ENCODE measurements at regions not wholly inside any gene's neighbourhood (a gene's known extent, or its start where the extent isn't known, plus 50 kb on each side); places are given as distances from the start of the nearest gene placed in this dataset.

DNA sequence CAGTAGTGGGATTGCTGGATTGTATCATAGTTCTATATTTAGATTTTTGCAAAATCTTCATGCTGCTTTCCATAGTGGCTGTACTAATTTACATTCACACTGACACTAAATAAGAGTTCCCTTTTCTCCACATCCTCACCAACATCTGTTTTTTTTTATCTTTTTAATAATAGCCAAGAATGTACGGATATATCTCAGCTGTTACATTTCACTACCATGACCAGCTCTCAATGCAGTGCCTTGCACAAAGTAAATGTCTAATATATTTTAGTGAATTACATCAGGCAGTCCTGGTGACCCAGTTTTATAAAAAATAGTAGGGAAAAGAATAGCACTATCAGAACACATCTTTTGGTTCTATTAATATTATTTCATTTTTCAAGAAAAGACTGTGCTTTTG is 161.8 kb downstream of the LNPK start:
- DNase-seq (ENCODE audit: low read depth, low spot score) (no peak), ATAC-seq (no peak)
- TF ChIP-seq EGR1 (IDR thresholded peaks at IDR 0.05; ENCODE audit: low read depth) (no peak), YY1 (IDR thresholded peaks at IDR 0.05; ENCODE audit: extremely low read depth, insufficient replicate concordance, low read depth, low read length) (no peak), POLR2AphosphoS5 (IDR thresholded peaks at IDR 0.05; ENCODE audit: low read depth, low read length) (no peak), EZH2 (IDR thresholded peaks at IDR 0.05) (no peak), FOSL1 (IDR thresholded peaks at IDR 0.05; ENCODE audit: low read depth) (no peak), EZH2phosphoT487 (IDR thresholded peaks at IDR 0.05; ENCODE audit: borderline replicate concordance) (no peak), TCF7L2 (IDR thresholded peaks at IDR 0.05; ENCODE audit: borderline replicate concordance, extremely low read depth, insufficient read depth, insufficient read length) (no peak)
- Histone ChIP-seq H3K27me3 (ENCODE audit: insufficient read depth, low read length) (no peaks in the 10 kb centered on the region), H3K4me1 (ENCODE audit: control insufficient read depth in 1 of 2, insufficient read depth in 2 of 2, low read length in 2 of 2) (peaks cover 0 to 10% of the 10 kb centered on the region in 2 experiments; a peak in 2 of 4 replicates), H3K27ac (ENCODE audit: low read depth, low read length) (no peak overlapping the region), H3K4me2 (ENCODE audit: low read length) (no peak overlapping the region), H4K20me1 (ENCODE audit: insufficient read depth) (no peaks in the 10 kb centered on the region), H3K9me3 (ENCODE audit: control insufficient read depth in 1 of 2, insufficient read depth in 1 of 2, low read depth in 1 of 2, low read length in 2 of 2) (no peaks in the 10 kb centered on the region), H3K36me3 (ENCODE audit: control insufficient read depth in 1 of 2, insufficient read depth in 2 of 2, low read length in 2 of 2) (no peaks in the 10 kb centered on the region), H2AFZ (ENCODE audit: low read depth, low read length, poor library complexity, severe bottlenecking) (no peak overlapping the region), H3K4me3 (replicated peaks in 1 of 2; ENCODE audit: low read depth in 1 of 2, low read length in 2 of 2) (no peak overlapping the region), H3K79me2 (ENCODE audit: insufficient read depth, low read length) (no peaks in the 10 kb centered on the region), H3K9ac (ENCODE audit: low read length) (no peak overlapping the region), H3K9me2 (ENCODE audit: insufficient read depth) (no peaks in the 10 kb centered on the region)
- intact Hi-C loops (cut with micrococcal nuclease), result no loop called here
- BruUV-seq (replicated peaks), result no TSS peak
- CTCF ChIA-PET, result no interaction called here
- POLR2A ChIA-PET, result no interaction called here
- RAD21 ChIA-PET (ENCODE audit: low non-redundant PET in 1 of 2, low total read pairs in 2 of 2, uncharacterized antibody in 2 of 2, unreplicated experiment in 2 of 2), result no interaction called here

DNA sequence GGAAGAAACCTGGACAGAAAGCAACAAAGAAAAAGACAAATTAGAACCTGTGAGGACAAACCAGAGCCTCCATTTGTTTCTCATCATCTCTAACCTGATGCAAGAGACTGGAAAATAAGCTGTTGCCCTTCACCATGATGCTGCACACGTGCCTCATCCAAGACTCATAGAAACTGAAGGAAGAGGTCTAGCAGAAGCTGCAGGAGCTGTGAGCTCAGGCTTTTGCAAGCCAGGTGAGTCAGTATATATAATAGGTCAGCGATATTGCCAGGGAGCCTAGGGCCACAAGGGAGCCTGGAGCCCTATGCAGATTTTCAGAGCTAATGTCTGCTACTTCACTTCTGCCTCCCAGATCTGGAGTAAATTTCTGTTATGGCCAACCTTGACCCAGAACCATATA is 163.1 kb downstream of the LNPK start:
- Histone ChIP-seq H3K27me3 (ENCODE audit: insufficient read depth, low read length) (no peaks in the 10 kb centered on the region), H3K9me3 (ENCODE audit: control insufficient read depth in 1 of 2, insufficient read depth in 1 of 2, low read depth in 1 of 2, low read length in 2 of 2) (no peaks in the 10 kb centered on the region), H3K4me1 (ENCODE audit: control insufficient read depth in 1 of 2, insufficient read depth in 2 of 2, low read length in 2 of 2) (peaks cover 0 to 4% of the 10 kb centered on the region in 2 experiments; a peak in 2 of 4 replicates), H4K20me1 (ENCODE audit: insufficient read depth) (no peaks in the 10 kb centered on the region), H3K36me3 (ENCODE audit: control insufficient read depth in 1 of 2, insufficient read depth in 2 of 2, low read length in 2 of 2) (no peaks in the 10 kb centered on the region), H3K4me3 (replicated peaks in 1 of 2; ENCODE audit: low read depth in 1 of 2, low read length in 2 of 2) (no peak overlapping the region), H3K9me2 (ENCODE audit: insufficient read depth) (no peaks in the 10 kb centered on the region), H3K27ac (ENCODE audit: low read depth, low read length) (no peak overlapping the region), H3K79me2 (ENCODE audit: insufficient read depth, low read length) (no peaks in the 10 kb centered on the region), H3K4me2 (ENCODE audit: low read length) (no peak overlapping the region), H3K9ac (ENCODE audit: low read length) (no peak overlapping the region), H2AFZ (ENCODE audit: low read depth, low read length, poor library complexity, severe bottlenecking) (no peak overlapping the region)
- POLR2A ChIA-PET, result no interaction called here
- intact Hi-C loops (cut with micrococcal nuclease), result no loop called here
- ATAC-seq (no peak), DNase-seq (ENCODE audit: low read depth, low spot score) (no peak)
- CTCF ChIA-PET, result no interaction called here
- RAD21 ChIA-PET (ENCODE audit: low non-redundant PET in 1 of 2, low total read pairs in 2 of 2, uncharacterized antibody in 2 of 2, unreplicated experiment in 2 of 2), result no interaction called here
- BruUV-seq (replicated peaks), result no TSS peak
- TF ChIP-seq EZH2phosphoT487 (IDR thresholded peaks at IDR 0.05; ENCODE audit: borderline replicate concordance) (no peak), JUND (IDR thresholded peaks at IDR 0.05) (no peak), ZNF274 (IDR thresholded peaks at IDR 0.05; ENCODE audit: low read depth, low read length) (no peak), CBX3 (IDR thresholded peaks at IDR 0.05; ENCODE audit: low read depth) (no peak)
